ENCODE measurements at regions not wholly inside any gene's neighbourhood (a gene's known extent, or its start where the extent isn't known, plus 50 kb on each side); places are given as distances from the start of the nearest gene placed in this dataset.
"Not testable (repeated sequence)": the region's sequence is repeated elsewhere in the genome, so short reads cannot be mapped to it uniquely, and the experiment has no call there.

DNA sequence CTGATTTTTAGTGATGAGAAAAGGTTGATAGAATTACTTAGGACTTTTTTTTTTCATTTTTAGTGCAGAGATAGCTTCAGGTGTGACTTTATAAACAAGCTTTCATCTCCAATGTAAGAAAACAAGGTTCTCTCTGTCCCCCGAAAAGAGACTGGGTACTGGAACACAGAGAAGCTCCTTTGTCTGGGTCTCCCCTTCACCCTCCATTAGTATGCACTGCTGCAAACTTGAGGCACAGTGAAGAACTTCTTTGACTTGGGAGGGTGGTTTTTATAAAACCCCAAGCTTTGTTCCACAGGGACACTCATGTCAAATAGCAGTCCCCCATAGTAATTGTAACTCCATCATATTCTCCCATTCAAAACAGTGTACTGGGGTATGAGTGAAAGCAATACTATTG is 93.5 kb upstream of the SOX2 start:
- in situ Hi-C loops (cut with HindIII; ENCODE audit: low pct_unique_long_range_greater_than_20kb, low sequenced_read_pairs): no loop called here
- no peak for DNase-seq (ENCODE audit: low read depth in 1 of 2, low spot score in 1 of 2)
- TF ChIP-seq JUND (IDR thresholded peaks at IDR 0.05; ENCODE audit: low read depth): no peak

DNA sequence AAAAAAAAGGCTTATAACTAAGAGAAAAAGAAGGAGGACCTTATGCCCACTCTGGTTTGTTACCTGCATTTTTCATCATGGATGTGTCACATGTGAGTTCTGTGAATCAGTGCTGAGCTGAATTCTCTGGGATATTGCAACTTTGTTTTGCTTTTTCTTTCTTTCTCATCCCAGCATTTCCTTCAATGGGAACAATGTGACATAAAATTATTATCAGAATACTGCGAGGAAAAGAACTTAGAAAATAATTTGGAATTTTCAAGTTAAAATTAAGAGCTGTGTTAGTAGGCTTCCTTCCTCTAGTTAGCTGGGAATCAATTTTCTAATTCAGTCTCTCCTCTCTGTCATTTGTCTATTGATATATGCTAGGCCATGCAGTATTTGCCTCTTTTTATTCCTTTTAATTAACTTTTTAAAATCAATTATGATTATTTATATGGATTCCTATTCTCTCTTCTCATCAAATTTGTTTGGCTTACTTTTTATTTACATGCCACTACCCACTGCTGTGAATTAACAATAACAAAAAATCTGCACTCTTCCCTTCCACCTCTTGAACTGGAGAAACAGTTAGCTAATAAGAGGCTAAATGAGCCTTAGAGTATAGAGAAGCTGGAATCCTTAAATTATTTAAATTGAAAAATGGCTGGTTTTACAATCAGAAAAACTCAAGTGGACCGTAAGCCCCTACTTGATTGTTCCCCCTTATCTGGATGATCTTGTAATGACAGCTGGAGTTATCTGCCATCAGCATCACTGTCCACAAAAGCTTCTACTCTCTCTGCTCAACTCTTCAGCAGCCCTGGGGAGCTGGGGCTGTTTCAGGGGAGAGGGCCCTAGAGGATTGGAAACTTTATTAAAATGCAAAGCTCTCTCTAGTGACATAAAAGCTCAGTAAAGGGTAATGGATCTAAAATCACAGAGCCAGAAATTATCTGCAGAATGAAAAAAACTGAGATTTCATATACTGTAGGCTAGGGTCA is 95.3 kb upstream of the SOX2 start:
- no peak for TF ChIP-seq JUND (IDR thresholded peaks at IDR 0.05; ENCODE audit: low read depth)
- no peak for DNase-seq (ENCODE audit: low read depth in 1 of 2, low spot score in 1 of 2)
- in situ Hi-C loops (cut with HindIII; ENCODE audit: low pct_unique_long_range_greater_than_20kb, low sequenced_read_pairs): no loop called here

DNA sequence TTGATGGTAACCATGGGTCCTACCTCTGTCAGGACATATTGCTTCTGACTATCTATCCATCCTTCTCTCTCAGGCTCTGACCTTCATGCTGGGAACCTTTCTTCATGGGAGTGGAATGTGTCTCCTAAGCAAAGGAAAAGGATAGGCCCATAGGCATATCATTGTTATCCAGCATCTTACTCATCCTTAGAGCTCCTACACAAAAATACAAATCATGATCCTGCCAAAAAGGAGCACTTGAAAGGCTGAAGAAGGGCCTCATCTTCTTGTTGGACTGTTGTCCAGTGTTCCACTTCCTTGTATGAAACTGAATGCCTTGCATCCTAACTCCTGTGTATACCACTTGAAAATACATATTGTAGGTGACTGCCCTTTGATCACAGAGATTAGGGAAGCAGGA is 96.1 kb upstream of the SOX2 start:
- TF ChIP-seq JUND (IDR thresholded peaks at IDR 0.05; ENCODE audit: low read depth): no peak
- DNase-seq (ENCODE audit: low read depth in 1 of 2, low spot score in 1 of 2): no peak
- in situ Hi-C loops (cut with HindIII; ENCODE audit: low pct_unique_long_range_greater_than_20kb, low sequenced_read_pairs): no loop called here

DNA sequence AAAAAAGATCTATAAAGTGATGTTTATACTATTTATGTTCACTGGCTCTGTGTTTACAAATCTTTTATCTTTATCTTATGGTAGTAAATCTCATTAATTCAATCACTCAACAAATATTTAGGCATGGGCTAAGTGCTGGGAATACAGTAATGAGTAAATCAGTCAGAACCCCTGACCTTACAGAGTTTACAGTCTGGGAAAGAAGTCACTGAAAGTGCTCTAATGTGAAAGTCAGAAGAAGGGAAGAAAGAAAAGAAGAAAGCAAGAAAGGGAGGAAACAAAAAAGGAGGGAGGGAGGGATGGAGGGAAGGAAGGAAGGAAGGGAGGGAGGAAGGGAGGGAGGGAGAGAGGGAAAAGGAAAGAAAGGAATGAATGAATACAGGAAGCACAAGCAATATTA is 96.8 kb upstream of the SOX2 start:
- TF ChIP-seq JUND (IDR thresholded peaks at IDR 0.05; ENCODE audit: low read depth): no peak
- no peak for DNase-seq (ENCODE audit: low read depth in 1 of 2, low spot score in 1 of 2)
- in situ Hi-C loops (cut with HindIII; ENCODE audit: low pct_unique_long_range_greater_than_20kb, low sequenced_read_pairs): no loop called here

DNA sequence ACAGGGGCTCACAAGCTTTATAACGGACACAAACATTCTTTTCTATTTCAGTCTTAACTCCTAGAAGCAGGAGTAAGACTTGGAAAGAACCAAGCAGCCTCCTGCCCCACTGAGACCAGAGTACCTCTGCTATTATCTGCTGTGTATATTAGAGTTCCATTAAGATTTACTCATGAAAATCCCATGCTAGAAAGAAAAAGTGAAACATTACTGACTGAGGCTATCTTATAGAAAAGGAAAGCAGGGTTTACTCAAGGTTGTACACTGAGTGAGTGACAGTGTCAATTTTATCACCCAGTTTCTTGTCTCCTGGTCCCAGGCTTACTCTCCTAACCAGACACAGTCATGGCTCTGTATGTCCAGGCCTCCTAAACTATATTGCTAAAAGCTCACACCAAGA is 97.9 kb upstream of the SOX2 start:
- no peak for DNase-seq (ENCODE audit: low read depth in 1 of 2, low spot score in 1 of 2)
- no peak for TF ChIP-seq JUND (IDR thresholded peaks at IDR 0.05; ENCODE audit: low read depth)
- in situ Hi-C loops (cut with HindIII; ENCODE audit: low pct_unique_long_range_greater_than_20kb, low sequenced_read_pairs): no loop called here

DNA sequence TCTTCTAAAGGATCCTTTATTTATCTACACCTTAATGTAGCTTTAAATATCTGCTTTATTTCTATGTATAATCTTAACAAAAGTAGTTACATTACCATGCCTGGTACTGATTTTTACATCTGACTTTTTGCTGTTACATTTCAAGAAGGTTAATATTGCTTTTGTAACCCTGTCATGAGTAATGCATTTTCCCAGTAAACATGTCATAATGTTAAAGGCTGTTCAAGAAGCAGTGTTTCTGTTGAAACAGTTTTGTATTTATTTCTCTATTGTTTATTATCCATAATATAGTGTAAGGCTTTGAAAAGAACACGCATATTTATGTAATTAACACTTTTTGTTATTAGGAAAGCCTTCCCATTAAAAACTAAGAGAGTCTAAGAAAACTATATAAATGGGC is 98.5 kb upstream of the SOX2 start:
- DNase-seq (ENCODE audit: low read depth in 1 of 2, low spot score in 1 of 2): no peak
- in situ Hi-C loops (cut with HindIII; ENCODE audit: low pct_unique_long_range_greater_than_20kb, low sequenced_read_pairs): no loop called here
- TF ChIP-seq JUND (IDR thresholded peaks at IDR 0.05; ENCODE audit: low read depth): no peak

DNA sequence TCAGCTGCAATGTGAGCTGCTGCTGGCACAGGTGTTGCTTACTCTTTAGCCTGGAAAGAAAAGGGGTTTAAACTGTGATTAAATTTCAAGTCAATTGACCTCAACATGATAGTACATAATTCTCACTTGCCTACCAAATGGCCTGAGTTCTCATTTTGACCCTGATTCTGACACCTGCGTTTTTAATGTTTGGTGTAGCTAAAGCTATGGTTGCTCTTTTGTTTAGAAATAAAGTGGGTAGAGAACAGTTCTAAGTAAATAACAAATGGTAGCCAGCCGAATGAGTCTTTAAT is 100.8 kb upstream of the SOX2 start:
- DNase-seq (ENCODE audit: low read depth in 1 of 2, low spot score in 1 of 2): no peak
- in situ Hi-C loops (cut with HindIII; ENCODE audit: low pct_unique_long_range_greater_than_20kb, low sequenced_read_pairs): no loop called here

DNA sequence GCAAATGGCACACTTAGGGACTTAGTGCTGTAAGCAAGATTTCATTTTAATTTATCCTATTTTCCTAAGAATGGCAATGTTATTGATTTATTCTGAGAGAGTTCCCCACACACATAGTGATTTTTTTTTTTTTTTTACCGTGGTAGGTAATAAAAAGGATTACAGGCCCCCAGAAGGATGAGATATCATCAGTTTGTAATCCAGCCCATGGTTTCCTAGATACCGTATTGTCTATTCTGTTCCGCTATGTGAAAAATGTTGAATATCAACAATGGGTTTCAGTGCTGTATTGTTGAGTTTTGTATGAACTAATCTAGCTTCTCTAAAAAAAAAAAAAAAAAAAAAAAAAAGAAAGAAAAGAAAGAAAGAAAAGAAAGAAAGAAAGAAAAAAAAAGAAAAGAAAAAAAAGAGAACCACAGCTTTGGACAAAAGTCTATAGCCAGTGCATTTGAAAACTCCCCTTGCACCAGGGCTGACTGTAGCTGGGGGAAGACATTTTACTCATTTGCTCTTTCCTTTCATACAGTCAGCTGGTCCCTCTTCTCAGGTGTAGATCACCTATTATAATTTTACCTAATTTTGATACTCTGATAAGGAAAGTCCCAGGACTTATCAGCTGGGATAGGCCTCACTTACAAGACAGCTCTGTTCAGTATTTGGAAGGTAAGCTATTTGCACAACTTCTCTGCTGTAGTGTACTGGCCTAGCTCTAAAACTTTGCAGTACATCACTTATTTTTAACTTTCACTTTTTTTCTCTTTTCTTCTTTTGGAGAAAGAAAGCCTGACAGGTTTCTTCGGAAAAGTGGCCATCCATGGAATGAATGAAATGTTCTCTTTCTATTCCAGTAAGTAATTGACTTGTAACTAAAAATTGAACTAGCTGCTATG is 101.4 kb upstream of the SOX2 start:
- in situ Hi-C loops (cut with HindIII; ENCODE audit: low pct_unique_long_range_greater_than_20kb, low sequenced_read_pairs): no loop called here
- TF ChIP-seq JUND (IDR thresholded peaks at IDR 0.05; ENCODE audit: low read depth): no peak
- DNase-seq (ENCODE audit: low read depth in 1 of 2, low spot score in 1 of 2): no peak

More for the DNA sequence above, 100.8 kb upstream of the SOX2 start:
- TF ChIP-seq JUND (IDR thresholded peaks at IDR 0.05; ENCODE audit: low read depth): no peak

DNA sequence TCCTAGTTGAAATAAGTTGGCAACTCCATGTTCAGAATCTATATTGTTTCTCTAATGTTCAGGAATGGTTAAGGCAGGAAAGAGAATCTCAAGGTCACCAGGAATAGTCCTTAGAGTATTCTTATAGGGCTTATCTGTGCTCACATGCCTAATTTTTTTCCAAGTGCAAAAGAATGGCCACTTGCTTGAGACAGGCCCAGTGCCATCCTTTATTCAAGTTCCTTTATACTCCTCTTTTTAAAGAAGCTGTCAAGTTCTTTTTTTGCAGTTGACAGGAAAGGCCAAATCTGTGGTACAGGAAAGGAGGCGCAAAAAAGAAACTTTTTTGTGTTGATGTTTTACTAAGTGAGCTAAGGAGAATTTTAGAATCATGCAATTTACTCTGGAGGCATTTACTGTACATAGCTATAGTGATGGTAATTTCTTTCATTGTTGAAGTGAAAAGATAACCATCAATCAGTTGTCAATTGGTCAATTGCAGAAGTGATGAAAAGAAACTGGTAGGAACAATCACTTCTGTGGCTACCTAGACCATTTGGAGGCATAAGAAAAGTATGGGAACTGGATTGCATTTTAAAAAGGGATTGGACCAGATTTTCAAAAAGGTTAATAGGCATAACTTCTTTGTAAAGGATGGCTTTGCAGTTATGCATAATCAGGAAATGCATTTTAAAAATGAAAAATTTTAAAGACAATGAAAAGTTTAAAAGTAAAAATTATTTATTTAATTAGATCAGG is 102.5 kb upstream of the SOX2 start:
- DNase-seq (ENCODE audit: low read depth in 1 of 2, low spot score in 1 of 2): no peak
- in situ Hi-C loops (cut with HindIII; ENCODE audit: low pct_unique_long_range_greater_than_20kb, low sequenced_read_pairs): no loop called here
- no peak for TF ChIP-seq JUND (IDR thresholded peaks at IDR 0.05; ENCODE audit: low read depth)

DNA sequence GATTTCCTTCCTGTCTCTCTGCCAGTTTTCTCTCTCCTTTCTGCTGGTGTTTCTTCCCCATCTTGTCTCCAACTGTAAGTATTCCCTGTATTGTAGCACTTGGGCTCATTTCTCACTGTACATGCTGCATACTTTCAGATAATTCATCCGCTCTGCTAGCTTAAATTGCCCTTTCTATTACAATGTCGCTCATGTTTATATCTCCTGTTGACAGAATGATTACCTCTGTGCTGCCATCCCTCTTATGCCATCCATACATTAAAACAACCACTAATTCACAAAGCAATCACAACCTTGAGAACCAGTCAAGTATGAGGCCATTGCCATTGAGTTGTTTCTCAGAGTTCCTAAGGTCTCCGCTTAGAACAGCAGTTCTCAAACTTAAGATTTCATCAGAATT is 107.5 kb upstream of the SOX2 start:
- TF ChIP-seq JUND (IDR thresholded peaks at IDR 0.05; ENCODE audit: low read depth): no peak
- DNase-seq (ENCODE audit: low read depth in 1 of 2, low spot score in 1 of 2): no peak
- in situ Hi-C loops (cut with HindIII; ENCODE audit: low pct_unique_long_range_greater_than_20kb, low sequenced_read_pairs): no loop called here

DNA sequence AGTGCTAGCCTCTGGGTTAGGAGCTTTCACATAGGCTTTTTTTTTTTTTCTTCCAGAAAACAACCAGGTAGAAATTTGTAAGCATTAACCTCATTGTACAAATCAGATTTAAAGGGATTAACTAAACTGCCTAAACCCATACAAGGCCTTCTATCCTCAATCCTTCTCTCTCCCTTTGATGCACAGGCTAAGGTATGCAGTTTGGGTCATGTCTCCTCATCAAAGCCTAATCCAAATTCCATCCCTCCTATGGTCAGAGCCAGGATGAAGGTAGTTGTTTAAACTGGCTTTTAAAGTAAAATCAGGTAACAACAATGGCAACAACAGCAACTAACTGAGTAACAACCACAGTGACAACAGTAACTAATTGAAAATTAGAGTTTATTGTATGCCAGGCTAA is 115.6 kb upstream of the SOX2 start:
- TF ChIP-seq JUND (IDR thresholded peaks at IDR 0.05; ENCODE audit: low read depth): no peak
- no peak for DNase-seq (ENCODE audit: low read depth in 1 of 2, low spot score in 1 of 2)
- in situ Hi-C loops (cut with HindIII; ENCODE audit: low pct_unique_long_range_greater_than_20kb, low sequenced_read_pairs): no loop called here

DNA sequence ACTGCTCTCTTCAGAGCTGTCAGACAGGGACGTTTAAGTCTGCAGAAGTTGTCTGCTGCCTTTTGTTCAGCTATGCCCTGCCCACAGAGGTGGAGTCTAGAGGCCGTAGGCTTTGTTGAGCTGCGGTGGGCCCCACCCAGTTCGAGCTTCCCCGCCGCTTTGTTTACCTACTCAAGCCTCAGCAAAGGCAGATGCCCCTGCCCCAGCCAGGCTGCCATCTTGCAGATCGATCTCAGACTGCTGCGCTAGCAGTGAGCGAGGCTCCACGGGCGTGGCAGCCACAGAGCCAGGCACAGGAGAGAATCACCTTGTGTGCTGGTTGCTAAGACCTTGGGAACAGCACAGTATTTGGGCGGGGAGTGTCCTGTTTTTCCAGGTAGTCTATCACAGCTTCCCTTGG is 120.8 kb upstream of the SOX2 start:
- DNase-seq (ENCODE audit: low read depth in 1 of 2, low spot score in 1 of 2): peak in 1 of 2 experiments; percentile 37
- in situ Hi-C loops (cut with HindIII; ENCODE audit: low pct_unique_long_range_greater_than_20kb, low sequenced_read_pairs): not testable (repeated sequence)

Data from T47D (cell line).